GM12864 (cell line): ENCODE measurements at regions not wholly inside any gene's neighbourhood (a gene's known extent, or its start where the extent isn't known, plus 50 kb on each side); places are given as distances from the start of the nearest gene placed in this dataset.

Experiments used
- DNase-seq: peaks from one replicate; pipeline ENCODE4 v3.0.0-alpha.2; 2011; ENCODE audit warnings: low read depth
- H3K4me3 ChIP-seq: 2 replicates; pipeline ENCODE4 v1.5.1; 2011; ENCODE audit warnings: mild to moderate bottlenecking, low read depth, low read length, control low read depth
- CTCF ChIP-seq: IDR thresholded peaks from 2 replicates; pipeline ENCODE4 v1.5.1; 2011; ENCODE audit warnings: low read depth, mild to moderate bottlenecking, moderate library complexity, low read length, control low read depth, inconsistent platforms; ENCODE audit errors: missing control alignments

- no peak overlapping the region for H3K4me3 ChIP-seq
- no peak for DNase-seq
- no peak for TF ChIP-seq CTCF
These were observed 95.6 kb upstream of the JUN start for GRCh38 chr1:58879464-58879863.

GRCh38 chr1:58880592-58880991 is 96.7 kb upstream of the JUN start:
- no peak overlapping the region for H3K4me3 ChIP-seq
- TF ChIP-seq CTCF: no peak
- DNase-seq: no peak

- DNase-seq: no peak
- TF ChIP-seq CTCF: no peak
- no peak overlapping the region for H3K4me3 ChIP-seq
These were observed 97.7 kb upstream of the JUN start for GRCh38 chr1:58881471-58881994.

GRCh38 chr1:58882322-58882948 is 98.6 kb upstream of the JUN start:
- H3K4me3 ChIP-seq: no peak overlapping the region
- no peak for TF ChIP-seq CTCF
- DNase-seq: no peak

DNA sequence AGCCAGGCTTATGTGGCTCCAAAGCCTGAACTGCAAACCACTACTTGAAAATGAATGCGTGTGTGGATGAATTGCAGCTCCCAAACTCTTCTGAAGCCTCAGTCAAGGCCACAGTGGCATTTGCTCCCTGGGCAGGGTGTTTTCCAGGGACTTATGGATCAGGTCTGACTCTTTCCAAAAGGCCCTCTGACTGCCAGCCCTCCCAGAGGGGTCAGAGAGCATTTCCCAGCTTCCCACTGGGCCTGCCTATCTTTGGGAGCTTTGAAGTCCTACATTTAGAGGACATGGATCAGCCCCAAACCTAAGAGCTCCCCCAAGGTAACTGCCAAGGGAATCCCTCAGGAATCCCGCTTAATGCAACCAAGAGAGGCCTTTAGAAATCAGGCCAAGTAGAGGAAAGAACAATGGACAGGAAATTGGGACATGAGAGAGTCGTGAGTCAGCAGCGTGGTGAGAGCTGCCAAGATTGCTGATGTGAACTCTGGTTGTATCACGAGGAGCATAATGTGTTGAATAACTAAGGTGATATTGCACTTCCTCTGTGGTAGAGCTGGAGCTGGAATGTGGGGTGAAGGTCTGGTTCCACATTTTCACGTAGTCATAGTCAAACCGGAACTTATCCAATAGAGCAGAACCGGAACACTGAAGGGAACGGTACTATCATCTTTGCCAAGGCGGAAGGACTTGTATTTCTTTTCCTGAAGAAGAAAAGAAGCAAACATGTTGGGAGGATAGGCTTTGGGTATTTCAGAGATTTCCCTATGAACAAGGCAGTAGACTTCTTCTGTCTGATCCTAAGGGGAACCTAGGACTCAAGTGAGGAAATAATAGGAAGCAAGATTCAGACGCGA is 99.4 kb upstream of the JUN start:
- no peak for TF ChIP-seq CTCF
- no peak overlapping the region for H3K4me3 ChIP-seq

GRCh38 chr1:58883888-58884482 is 100.1 kb upstream of the JUN start:
- no peak for DNase-seq
- no peak overlapping the region for H3K4me3 ChIP-seq
- TF ChIP-seq CTCF: no peak

More for the DNA sequence above, 99.4 kb upstream of the JUN start:
- DNase-seq: no peak
